ENCODE measurements at regions not wholly inside any gene's neighbourhood (a gene's known extent, or its start where the extent isn't known, plus 50 kb on each side); places are given as distances from the start of the nearest gene placed in this dataset.

- TF ChIP-seq POLR2AphosphoS5 (IDR thresholded peaks at IDR 0.05; ENCODE audit: low read depth, low read length) (no peak), POLR2A (IDR thresholded peaks at IDR 0.05; ENCODE audit: low read depth, low read length) (no peak), TAF1 (IDR thresholded peaks at IDR 0.05; ENCODE audit: borderline replicate concordance, low read depth, low read length) (no peak)
- DNase-seq (ENCODE audit: insufficient read length) (no peak), FAIRE-seq (no peak)
Observed at GRCh38 chr18:55763298-55763697, 175.3 kb upstream of the TCF4 start.

- TF ChIP-seq POLR2AphosphoS5 (IDR thresholded peaks at IDR 0.05; ENCODE audit: low read depth, low read length): no peak
- TF ChIP-seq TAF1 (IDR thresholded peaks at IDR 0.05; ENCODE audit: borderline replicate concordance, low read depth, low read length): no peak
- TF ChIP-seq POLR2A (IDR thresholded peaks at IDR 0.05; ENCODE audit: low read depth, low read length): no peak
- no peak for DNase-seq (ENCODE audit: insufficient read length)
- no peak for FAIRE-seq
Observed at GRCh38 chr18:55762424-55762823, 174.4 kb upstream of the TCF4 start.

GRCh38 chr18:55753643-55754263 lies 165.8 kb upstream of the TCF4 start:
- FAIRE-seq: no peak
- TF ChIP-seq TAF1 (IDR thresholded peaks at IDR 0.05; ENCODE audit: borderline replicate concordance, low read depth, low read length) (no peak), POLR2AphosphoS5 (IDR thresholded peaks at IDR 0.05; ENCODE audit: low read depth, low read length) (no peak), POLR2A (IDR thresholded peaks at IDR 0.05; ENCODE audit: low read depth, low read length) (no peak)
- no peak for DNase-seq (ENCODE audit: insufficient read length)

GRCh38 chr18:55751476-55751875 lies 163.5 kb upstream of the TCF4 start:
- FAIRE-seq (no peak), DNase-seq (ENCODE audit: insufficient read length) (no peak)
- TF ChIP-seq TAF1 (IDR thresholded peaks at IDR 0.05; ENCODE audit: borderline replicate concordance, low read depth, low read length) (no peak), POLR2A (IDR thresholded peaks at IDR 0.05; ENCODE audit: low read depth, low read length) (no peak), POLR2AphosphoS5 (IDR thresholded peaks at IDR 0.05; ENCODE audit: low read depth, low read length) (no peak)

GRCh38 chr18:55748227-55748738 lies 160.3 kb upstream of the TCF4 start:
- TF ChIP-seq TAF1 (IDR thresholded peaks at IDR 0.05; ENCODE audit: borderline replicate concordance, low read depth, low read length) (no peak), POLR2A (IDR thresholded peaks at IDR 0.05; ENCODE audit: low read depth, low read length) (no peak), POLR2AphosphoS5 (IDR thresholded peaks at IDR 0.05; ENCODE audit: low read depth, low read length) (no peak)
- no peak for FAIRE-seq
- no peak for DNase-seq (ENCODE audit: insufficient read length)

GRCh38 chr18:55744206-55744605 lies 156.2 kb upstream of the TCF4 start:
- DNase-seq (ENCODE audit: insufficient read length) (no peak), FAIRE-seq (no peak)
- TF ChIP-seq POLR2A (IDR thresholded peaks at IDR 0.05; ENCODE audit: low read depth, low read length): no peak
- TF ChIP-seq POLR2AphosphoS5 (IDR thresholded peaks at IDR 0.05; ENCODE audit: low read depth, low read length): no peak
- no peak for TF ChIP-seq TAF1 (IDR thresholded peaks at IDR 0.05; ENCODE audit: borderline replicate concordance, low read depth, low read length)

- no peak for TF ChIP-seq TAF1 (IDR thresholded peaks at IDR 0.05; ENCODE audit: borderline replicate concordance, low read depth, low read length)
- no peak for TF ChIP-seq POLR2AphosphoS5 (IDR thresholded peaks at IDR 0.05; ENCODE audit: low read depth, low read length)
- TF ChIP-seq POLR2A (IDR thresholded peaks at IDR 0.05; ENCODE audit: low read depth, low read length): no peak
- no peak for DNase-seq (ENCODE audit: insufficient read length)
- FAIRE-seq: no peak
Observed at GRCh38 chr18:55743736-55744135, 155.7 kb upstream of the TCF4 start.

GRCh38 chr18:55743133-55743532 lies 155.1 kb upstream of the TCF4 start:
- FAIRE-seq (no peak), DNase-seq (ENCODE audit: insufficient read length) (no peak)
- TF ChIP-seq POLR2A (IDR thresholded peaks at IDR 0.05; ENCODE audit: low read depth, low read length) (no peak), TAF1 (IDR thresholded peaks at IDR 0.05; ENCODE audit: borderline replicate concordance, low read depth, low read length) (no peak), POLR2AphosphoS5 (IDR thresholded peaks at IDR 0.05; ENCODE audit: low read depth, low read length) (no peak)

- TF ChIP-seq POLR2A (IDR thresholded peaks at IDR 0.05; ENCODE audit: low read depth, low read length): no peak
- TF ChIP-seq POLR2AphosphoS5 (IDR thresholded peaks at IDR 0.05; ENCODE audit: low read depth, low read length): no peak
- TF ChIP-seq TAF1 (IDR thresholded peaks at IDR 0.05; ENCODE audit: borderline replicate concordance, low read depth, low read length): no peak
- FAIRE-seq (no peak), DNase-seq (ENCODE audit: insufficient read length) (no peak)
Observed at GRCh38 chr18:55739488-55739887, 151.5 kb upstream of the TCF4 start.

GRCh38 chr18:55738483-55739114 lies 150.6 kb upstream of the TCF4 start:
- DNase-seq (ENCODE audit: insufficient read length): no peak
- no peak for TF ChIP-seq POLR2AphosphoS5 (IDR thresholded peaks at IDR 0.05; ENCODE audit: low read depth, low read length)
- TF ChIP-seq POLR2A (IDR thresholded peaks at IDR 0.05; ENCODE audit: low read depth, low read length): no peak
- no peak for TF ChIP-seq TAF1 (IDR thresholded peaks at IDR 0.05; ENCODE audit: borderline replicate concordance, low read depth, low read length)
- no peak for FAIRE-seq

GRCh38 chr18:55737781-55738468 lies 149.9 kb upstream of the TCF4 start:
- DNase-seq (ENCODE audit: insufficient read length) (no peak), FAIRE-seq (no peak)
- TF ChIP-seq POLR2A (IDR thresholded peaks at IDR 0.05; ENCODE audit: low read depth, low read length): no peak
- TF ChIP-seq POLR2AphosphoS5 (IDR thresholded peaks at IDR 0.05; ENCODE audit: low read depth, low read length): no peak
- no peak for TF ChIP-seq TAF1 (IDR thresholded peaks at IDR 0.05; ENCODE audit: borderline replicate concordance, low read depth, low read length)

All from GM12892 (cell line).